GM06990 (cell line): ENCODE measurements at regions not wholly inside any gene's neighbourhood (a gene's known extent, or its start where the extent isn't known, plus 50 kb on each side); places are given as distances from the start of the nearest gene placed in this dataset.

Source experiments
- DNase-seq: peaks from one replicate; pipeline ENCODE4 v3.0.0-alpha.2; 2011; ENCODE audit not compliant: insufficient read length; ENCODE audit errors: extremely low read depth
- H3K27me3 ChIP-seq: replicated peaks from 2 replicates; pipeline ENCODE4 v1.6.0; 2011; ENCODE audit warnings: low read length; ENCODE audit not compliant: control insufficient read depth, insufficient read depth
- H3K36me3 ChIP-seq: 2 replicates; pipeline ENCODE4 v1.5.1; 2011; ENCODE audit warnings: low read length; ENCODE audit not compliant: control insufficient read depth, insufficient read depth
- H3K4me3 ChIP-seq: replicated peaks from 2 replicates; pipeline ENCODE4 v1.5.1; 2011; ENCODE audit warnings: low read depth, mild to moderate bottlenecking, control low read depth, low read length
- CTCF ChIP-seq: IDR thresholded peaks from 2 replicates; pipeline ENCODE4 v1.5.1; 2011; ENCODE audit warnings: low read length, control low read depth, mild to moderate bottlenecking, inconsistent platforms; ENCODE audit not compliant: insufficient read depth, poor library complexity, severe bottlenecking

GRCh38 chr12:84561351-84561750, 351.2 kb downstream of the SLC6A15 start:
- Histone ChIP-seq H3K4me3 (no peak overlapping the region), H3K36me3 (no peaks in the 10 kb centered on the region), H3K27me3 (no peaks in the 10 kb centered on the region)
- DNase-seq = no peak
- no peak for TF ChIP-seq CTCF

- no peak for TF ChIP-seq CTCF
- H3K36me3 ChIP-seq = no peaks in the 10 kb centered on the region
- no peak for DNase-seq
- no peaks in the 10 kb centered on the region for H3K27me3 ChIP-seq
- H3K4me3 ChIP-seq = no peak overlapping the region
Observed at GRCh38 chr12:84554199-84554723, 358.3 kb downstream of the SLC6A15 start.

- no peak for DNase-seq
- no peaks in the 10 kb centered on the region for H3K36me3 ChIP-seq
- no peaks in the 10 kb centered on the region for H3K27me3 ChIP-seq
- no peak for TF ChIP-seq CTCF
- H3K4me3 ChIP-seq = no peak overlapping the region
Observed at GRCh38 chr12:84553331-84554117, 359.1 kb downstream of the SLC6A15 start.

GRCh38 chr12:84551373-84551772, 361.2 kb downstream of the SLC6A15 start:
- Histone ChIP-seq H3K4me3 (no peak overlapping the region), H3K36me3 (no peaks in the 10 kb centered on the region), H3K27me3 (no peaks in the 10 kb centered on the region)
- DNase-seq = no peak
- no peak for TF ChIP-seq CTCF

GRCh38 chr12:84550518-84550917, 362.1 kb downstream of the SLC6A15 start:
- TF ChIP-seq CTCF = no peak
- no peaks in the 10 kb centered on the region for H3K27me3 ChIP-seq
- no peak overlapping the region for H3K4me3 ChIP-seq
- H3K36me3 ChIP-seq = no peaks in the 10 kb centered on the region
- no peak for DNase-seq
